NCI-H2107 (cell line): ENCODE measurements at regions not wholly inside any gene's neighbourhood (a gene's known extent, or its start where the extent isn't known, plus 50 kb on each side); places are given as distances from the start of the nearest gene placed in this dataset.

Experiments
- DNase-seq: peaks from one replicate; lab custom pipeline; 2025; lab: John Stamatoyannopoulos, UW

- no peak for DNase-seq
Measured at GRCh38 chr7:70986297-70986696, 145.6 kb upstream of the GALNT17 start.

GRCh38 chr7:70994176-70994575 lies 137.8 kb upstream of the GALNT17 start:
- DNase-seq, result no peak

GRCh38 chr7:70997261-70997660 lies 134.7 kb upstream of the GALNT17 start:
- no peak for DNase-seq

GRCh38 chr7:71005109-71005508 lies 126.8 kb upstream of the GALNT17 start:
- DNase-seq, result no peak

- no peak for DNase-seq
Measured at GRCh38 chr7:71009636-71010035, 122.3 kb upstream of the GALNT17 start.

- DNase-seq, result no peak
Measured at GRCh38 chr7:71015252-71015900, 116.6 kb upstream of the GALNT17 start.

GRCh38 chr7:71016401-71016800 lies 115.5 kb upstream of the GALNT17 start:
- no peak for DNase-seq

GRCh38 chr7:71017602-71018001 lies 114.3 kb upstream of the GALNT17 start:
- DNase-seq, result no peak

- no peak for DNase-seq
Measured at GRCh38 chr7:71019706-71020105, 112.2 kb upstream of the GALNT17 start.

GRCh38 chr7:71021131-71021530 lies 110.8 kb upstream of the GALNT17 start:
- DNase-seq, result no peak

- no peak for DNase-seq
Measured at GRCh38 chr7:71026680-71027079, 105.3 kb upstream of the GALNT17 start.

- DNase-seq, result no peak
Measured at GRCh38 chr7:71034243-71034642, 97.7 kb upstream of the GALNT17 start.

- no peak for DNase-seq
Measured at GRCh38 chr7:71042591-71042990, 89.4 kb upstream of the GALNT17 start.

GRCh38 chr7:71050492-71050891 lies 81.5 kb upstream of the GALNT17 start:
- no peak for DNase-seq

- DNase-seq, result no peak
Measured at GRCh38 chr7:71055504-71055903, 76.4 kb upstream of the GALNT17 start.

GRCh38 chr7:71077743-71078476 lies 54.0 kb upstream of the GALNT17 start:
- DNase-seq, result no peak
